GM12873 (cell line): ENCODE measurements at regions not wholly inside any gene's neighbourhood (a gene's known extent, or its start where the extent isn't known, plus 50 kb on each side); places are given as distances from the start of the nearest gene placed in this dataset.

Experiments used
- CTCF ChIP-seq: IDR thresholded peaks from 2 replicates; pipeline ENCODE4 v1.5.1; 2012; ENCODE audit warnings: low read depth, mild to moderate bottlenecking, moderate library complexity, low read length, control low read depth; ENCODE audit not compliant: insufficient read depth; ENCODE audit errors: missing control alignments

- TF ChIP-seq CTCF, result no peak
Measured at GRCh38 chr15:93278006-93278405, 189.0 kb upstream of the RGMA start.

DNA sequence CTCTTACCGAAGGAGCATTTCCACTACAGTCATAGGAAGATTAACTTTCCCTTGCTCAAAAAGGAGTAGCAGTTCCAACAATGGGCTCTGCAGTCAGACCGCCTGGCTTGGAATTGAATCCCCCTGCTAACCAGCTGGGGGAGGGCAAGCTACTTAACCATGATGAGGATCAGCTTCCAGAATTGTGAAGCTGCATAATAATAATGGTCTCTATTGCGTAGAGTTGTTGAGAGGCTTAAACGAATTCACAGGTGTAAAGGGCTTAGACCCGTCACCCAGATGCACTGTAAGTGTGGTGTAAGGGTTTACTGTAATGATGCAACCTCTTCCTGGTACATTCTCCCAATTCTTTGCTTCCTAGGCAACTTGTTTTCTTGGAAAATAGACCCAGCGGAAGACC, 185.2 kb upstream of the RGMA start:
- TF ChIP-seq CTCF, result no peak

GRCh38 chr15:93271871-93272270, 182.9 kb upstream of the RGMA start:
- no peak for TF ChIP-seq CTCF

GRCh38 chr15:93270937-93271467, 182.0 kb upstream of the RGMA start:
- TF ChIP-seq CTCF, result no peak

DNA sequence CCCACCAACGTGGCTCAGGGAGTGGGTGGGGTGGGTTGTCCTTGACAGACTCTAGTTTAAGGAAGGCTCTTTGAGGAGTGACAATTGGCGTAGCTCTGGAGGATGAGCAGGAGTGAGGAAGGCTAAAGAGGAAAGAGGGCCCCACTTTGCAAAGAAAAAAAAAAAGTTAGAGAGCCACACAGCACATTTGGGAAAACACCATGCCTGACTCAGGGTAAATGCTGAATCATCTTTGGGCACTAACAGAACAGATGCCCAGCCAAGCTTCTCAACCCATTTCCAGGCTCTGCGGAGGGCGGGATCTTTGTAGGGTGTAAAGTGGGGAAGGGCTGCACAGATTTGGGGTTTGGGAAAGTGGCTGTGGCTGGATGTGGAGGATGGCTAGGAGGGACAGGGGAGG, 179.1 kb upstream of the RGMA start:
- TF ChIP-seq CTCF, result no peak

GRCh38 chr15:93266291-93266690, 177.3 kb upstream of the RGMA start:
- no peak for TF ChIP-seq CTCF

DNA sequence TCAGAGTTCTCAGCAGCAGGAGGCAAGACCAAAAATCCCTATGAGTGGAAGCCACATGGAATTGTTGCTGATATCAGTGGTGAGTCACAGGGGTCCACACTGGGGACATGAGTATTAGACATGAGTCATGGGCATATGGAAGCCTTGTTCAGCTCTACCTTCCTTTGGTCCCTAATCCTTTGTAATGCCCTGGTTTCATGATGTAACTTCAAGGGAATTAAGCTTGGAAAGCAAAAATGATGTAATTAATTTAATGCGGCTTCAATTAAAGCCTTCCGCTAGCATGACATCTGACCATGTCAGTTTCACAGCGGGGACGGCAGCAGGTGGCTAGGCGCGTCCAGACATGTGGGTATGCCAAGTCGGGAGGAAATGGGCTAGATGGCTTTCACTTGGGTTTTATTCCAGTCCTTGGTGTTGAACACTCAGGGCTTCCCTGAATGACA, 176.1 kb upstream of the RGMA start:
- TF ChIP-seq CTCF, result no peak
